HCT116 (cell line): ENCODE measurements at regions not wholly inside any gene's neighbourhood (a gene's known extent, or its start where the extent isn't known, plus 50 kb on each side); places are given as distances from the start of the nearest gene placed in this dataset.

Source experiments
- ATAC-seq: fragments of 200-7000 bp; cut with Tn5 transposase; 2 replicates; pipeline ENCODE4 v1.9.1; 2020; ENCODE audit warnings: mild to moderate bottlenecking, moderate library complexity
- BruUV-seq: library from RNA; stranded (reverse); fragments of 400-500 nt; replicated peaks from 2 replicates; lab custom pipeline; 2021; lab: Mats Ljungman, UMichigan
- CTCF ChIA-PET: fragments of 300-600 bp; sonication (Branson Sonifier 250); formaldehyde crosslinking; loops from one replicate; lab custom pipeline; 2021; ENCODE audit warnings: antibody characterized with exemption; lab: Charles Lee
- POLR2A ChIA-PET: fragments of 300-600, 350-600 bp; sonication (Branson Sonifier 250); formaldehyde crosslinking; loops from one replicate; lab custom pipeline; 2021; ENCODE audit warnings: antibody characterized with exemption; lab: Charles Lee
- RAD21 ChIA-PET, 2 experiments: fragments of 300-600 bp; sonication (Branson Sonifier 250); formaldehyde crosslinking; loops; one replicate each; lab custom pipeline; 2023; ENCODE audit warnings: low total read pairs in 2 of 2; ENCODE audit not compliant: uncharacterized antibody in 2 of 2, unreplicated experiment in 2 of 2, low non-redundant PET in 1 of 2; lab: Charles Lee
- DNase-seq: peaks from one replicate; pipeline ENCODE4 v3.0.0-alpha.2; 2010; ENCODE audit warnings: low read depth, low spot score
- H2AFZ ChIP-seq: fragments of 200-600 bp; shearing (Covaris generic), sonication (generic); 2 replicates; pipeline ENCODE4 v1.6.1; 2017; ENCODE audit warnings: low read depth, mixed run types, mixed read lengths, antibody characterized with exemption, low read length; ENCODE audit not compliant: poor library complexity, severe bottlenecking
- H3K27ac ChIP-seq: 2 replicates; pipeline ENCODE4 v1.5.1; 2012; ENCODE audit warnings: low read depth, low read length
- H3K27me3 ChIP-seq: fragments of 200-600 bp; sonication (generic); 2 replicates; pipeline ENCODE4 v1.6.1; 2016; ENCODE audit warnings: mixed run types, low read length, mixed read lengths; ENCODE audit not compliant: insufficient read depth
- H3K36me3 ChIP-seq, 2 experiments: fragments of 200-500 bp in 1 of 2; fragments of 200-600 bp in 1 of 2; sonication (Bioruptor generic) in 1 of 2; sonication (generic) in 1 of 2; 2 replicates each; pipeline versions ENCODE4 v1.5.1 to v1.6.1; 2014 to 2016; ENCODE audit warnings: low read length in 2 of 2, inconsistent platforms in 1 of 2, mixed read lengths in 1 of 2, mixed run types in 1 of 2; ENCODE audit not compliant: insufficient read depth in 2 of 2, control insufficient read depth in 1 of 2
- H3K4me1 ChIP-seq, 2 experiments: fragments of 200-600 bp in 1 of 2; sonication (generic) in 1 of 2; 2 replicates each; pipeline versions ENCODE4 v1.5.1 to v1.6.1; 2012 to 2017; ENCODE audit warnings: low read length in 2 of 2, inconsistent platforms in 1 of 2, mild to moderate bottlenecking in 1 of 2, mixed read lengths in 1 of 2, mixed run types in 1 of 2, moderate library complexity in 1 of 2; ENCODE audit not compliant: insufficient read depth in 2 of 2, control insufficient read depth in 1 of 2
- H3K4me2 ChIP-seq: fragments of 200-600 bp; sonication (generic); 2 replicates; pipeline ENCODE4 v1.6.1; 2017; ENCODE audit warnings: mixed run types, low read length, mixed read lengths
- H3K4me3 ChIP-seq, 2 experiments: fragments of 200-600 bp in 1 of 2; sonication (generic) in 1 of 2; replicated peaks in 1 of 2; 2 replicates each; pipeline ENCODE4 v1.5.1; 2011 to 2016; ENCODE audit warnings: low read length in 2 of 2, control low read depth in 1 of 2, low read depth in 1 of 2, mild to moderate bottlenecking in 1 of 2, mixed read lengths in 1 of 2, mixed run types in 1 of 2
- H3K79me2 ChIP-seq: fragments of 200-600 bp; sonication (generic); 2 replicates; pipeline ENCODE4 v1.6.1; 2017; ENCODE audit warnings: mild to moderate bottlenecking, mixed run types, low read length, moderate library complexity, mixed read lengths; ENCODE audit not compliant: insufficient read depth
- H3K9ac ChIP-seq: fragments of 200-600 bp; sonication (generic); 2 replicates; pipeline ENCODE4 v1.6.1; 2016; ENCODE audit warnings: low read length, mixed read lengths
- H3K9me2 ChIP-seq: fragments of 200-600 bp; sonication (generic), shearing (Covaris generic); 2 replicates; pipeline ENCODE4 v1.6.1; 2017; ENCODE audit warnings: mixed run types, mild to moderate bottlenecking, moderate library complexity; ENCODE audit not compliant: insufficient read depth
- H3K9me3 ChIP-seq, 2 experiments: fragments of 200-500 bp in 1 of 2; fragments of 200-600 bp in 1 of 2; sonication (Bioruptor generic) in 1 of 2; sonication (generic) in 1 of 2; 2 replicates each; pipeline ENCODE4 v1.6.1; 2014 to 2017; ENCODE audit warnings: low read length in 2 of 2, mixed read lengths in 2 of 2, inconsistent platforms in 1 of 2, low read depth in 1 of 2, mild to moderate bottlenecking in 1 of 2, mixed run types in 1 of 2, moderate library complexity in 1 of 2; ENCODE audit not compliant: control insufficient read depth in 1 of 2, insufficient read depth in 1 of 2
- H4K20me1 ChIP-seq: fragments of 200-600 bp; sonication (generic), shearing (Covaris generic); 2 replicates; pipeline ENCODE4 v1.6.1; 2017; ENCODE audit warnings: mixed run types, mild to moderate bottlenecking, moderate library complexity; ENCODE audit not compliant: insufficient read depth
- ATF3 ChIP-seq: IDR thresholded peaks from 2 replicates; pipeline ENCODE4 v1.6.1; 2012
- CBX3 ChIP-seq: IDR thresholded peaks from 2 replicates; pipeline ENCODE4 v1.6.1; 2012; ENCODE audit warnings: low read depth
- CEBPB ChIP-seq: IDR thresholded peaks from 2 replicates; pipeline ENCODE4 v1.6.1; 2012; ENCODE audit warnings: low read depth
- ELF1 ChIP-seq: IDR thresholded peaks from 2 replicates; pipeline ENCODE4 v1.6.1; 2012; ENCODE audit warnings: low read depth, borderline replicate concordance
- FOSL1 ChIP-seq: IDR thresholded peaks from 2 replicates; pipeline ENCODE4 v1.6.1; 2012; ENCODE audit warnings: low read depth
- MAX ChIP-seq: IDR thresholded peaks from 2 replicates; pipeline ENCODE4 v1.6.1; 2012
- RAD21 ChIP-seq: IDR thresholded peaks from 2 replicates; pipeline ENCODE4 v1.6.1; 2012; ENCODE audit warnings: low read depth, mild to moderate bottlenecking
- SIN3A ChIP-seq: IDR thresholded peaks from 2 replicates; pipeline ENCODE4 v1.6.1; 2012; ENCODE audit warnings: low read depth
- YY1 ChIP-seq: IDR thresholded peaks from 2 replicates; pipeline ENCODE4 v1.6.1; 2011; ENCODE audit warnings: low read length, low read depth, moderate library complexity, mild to moderate bottlenecking; ENCODE audit not compliant: insufficient replicate concordance; ENCODE audit errors: extremely low read depth
- ZFX ChIP-seq: fragments of 450-650 bp; IDR thresholded peaks from 2 replicates; pipeline ENCODE4 v1.6.1; 2017
- intact Hi-C: fragments of 100-400 bp; cut with micrococcal nuclease; formaldehyde crosslinking; loops from 2 replicates; pipeline ENCODE4 v1.10.0; 2022

- no peak for TF ChIP-seq MAX
- no peak for TF ChIP-seq SIN3A
- TF ChIP-seq FOSL1, result no peak
These were observed 142.0 kb downstream of the ETNK1 start (continued) for GRCh38 chr12:22766911-22767420.

GRCh38 chr12:22781339-22781738 lies 156.4 kb downstream of the ETNK1 start:
- Histone ChIP-seq H3K27me3 (no peaks in the 10 kb centered on the region), H3K27ac (no peak overlapping the region), H3K4me1 (no peaks in the 10 kb centered on the region), H4K20me1 (no peaks in the 10 kb centered on the region), H3K36me3 (no peaks in the 10 kb centered on the region), H3K4me2 (no peak overlapping the region), H3K9me3 (no peaks in the 10 kb centered on the region), H3K79me2 (no peaks in the 10 kb centered on the region), H3K9ac (no peak overlapping the region), H2AFZ (no peak overlapping the region), H3K4me3 (no peak overlapping the region), H3K9me2 (no peaks in the 10 kb centered on the region)
- ChIA-PET POLR2A (no interaction called here), RAD21 (no interaction called here), CTCF (no interaction called here)
- intact Hi-C loops, result no loop called here
- BruUV-seq, result no TSS peak
- DNase-seq (no peak), ATAC-seq (peak; percentile 49; the same call in 1 of the 2 replicates)
- TF ChIP-seq YY1, result no peak
- TF ChIP-seq ZFX, result no peak
- no peak for TF ChIP-seq ATF3

- Histone ChIP-seq H3K36me3 (no peaks in the 10 kb centered on the region), H4K20me1 (no peaks in the 10 kb centered on the region), H2AFZ (no peak overlapping the region), H3K79me2 (no peaks in the 10 kb centered on the region), H3K9ac (no peak overlapping the region), H3K27ac (no peak overlapping the region), H3K4me1 (no peaks in the 10 kb centered on the region), H3K4me3 (no peak overlapping the region), H3K27me3 (no peaks in the 10 kb centered on the region), H3K4me2 (no peak overlapping the region), H3K9me3 (no peaks in the 10 kb centered on the region), H3K9me2 (no peaks in the 10 kb centered on the region)
- TF ChIP-seq ZFX, result no peak
- no peak for TF ChIP-seq YY1
- TF ChIP-seq ELF1, result no peak
- TF ChIP-seq CEBPB, result no peak
- no peak for TF ChIP-seq CBX3
- TF ChIP-seq RAD21, result no peak
- ChIA-PET POLR2A (no interaction called here), RAD21 (no interaction called here), CTCF (no interaction called here)
- DNase-seq, result no peak
- ATAC-seq, result no peak
- intact Hi-C loops, result no loop called here
- BruUV-seq, result no TSS peak
These were observed 162.6 kb downstream of the ETNK1 start for GRCh38 chr12:22787557-22787956.
